H1 (cell line): ENCODE measurements at regions not wholly inside any gene's neighbourhood (a gene's known extent, or its start where the extent isn't known, plus 50 kb on each side); places are given as distances from the start of the nearest gene placed in this dataset.

Experiments
- BCL11A ChIP-seq, 2 experiments: IDR thresholded peaks; one replicate each; pipeline ENCODE4 v1.6.1; 2011; ENCODE audit warnings: low read depth in 2 of 2, low read length in 2 of 2, mild to moderate bottlenecking in 2 of 2
- CTBP2 ChIP-seq: IDR thresholded peaks from 2 replicates; pipeline ENCODE4 v1.7.0; 2011; ENCODE audit warnings: borderline replicate concordance, mild to moderate bottlenecking, moderate library complexity, mixed read lengths, low read length; ENCODE audit not compliant: insufficient read depth, insufficient read length
- RBBP5 ChIP-seq: IDR thresholded peaks from 2 replicates; pipeline ENCODE4 v1.7.1; 2012; ENCODE audit warnings: low read depth, mild to moderate bottlenecking, inconsistent platforms, low read length, moderate library complexity, borderline replicate concordance
- RFX5 ChIP-seq: IDR thresholded peaks from 2 replicates; pipeline ENCODE4 v1.6.1; 2011; ENCODE audit warnings: low read depth, low read length, improper control_type of control experiment, borderline replicate concordance
- SRF ChIP-seq: IDR thresholded peaks from 2 replicates; pipeline ENCODE4 v1.6.1; 2011; ENCODE audit warnings: mild to moderate bottlenecking, low read depth, low read length, moderate library complexity
- TBP ChIP-seq: IDR thresholded peaks from 2 replicates; pipeline ENCODE4 v1.6.1; 2011; ENCODE audit warnings: low read depth, low read length, improper control_type of control experiment

- no peak for TF ChIP-seq SRF
- TF ChIP-seq RFX5, result no peak
- no peak for TF ChIP-seq CTBP2
- TF ChIP-seq BCL11A (IDR thresholded peaks at IDR 0.05; ENCODE audit: low read depth in 2 of 2, low read length in 2 of 2), result no peak
- TF ChIP-seq TBP, result no peak
- no peak for TF ChIP-seq RBBP5
- TF ChIP-seq, all 59 proteins: peak for 0
These were observed 59.9 kb upstream of the SMOX start (continued) for GRCh38 chr20:4088766-4089165.
